GM21576 (cell line): ENCODE measurements at regions not wholly inside any gene's neighbourhood (a gene's known extent, or its start where the extent isn't known, plus 50 kb on each side); places are given as distances from the start of the nearest gene placed in this dataset.

ENCODE experiments used
- ATAC-seq: cut with Tn5 transposase; IDR thresholded peaks from one replicate; pipeline ENCODE4 v1.9.1; 2021; ENCODE audit warnings: mild to moderate bottlenecking, moderate library complexity; ENCODE audit not compliant: unreplicated experiment

DNA sequence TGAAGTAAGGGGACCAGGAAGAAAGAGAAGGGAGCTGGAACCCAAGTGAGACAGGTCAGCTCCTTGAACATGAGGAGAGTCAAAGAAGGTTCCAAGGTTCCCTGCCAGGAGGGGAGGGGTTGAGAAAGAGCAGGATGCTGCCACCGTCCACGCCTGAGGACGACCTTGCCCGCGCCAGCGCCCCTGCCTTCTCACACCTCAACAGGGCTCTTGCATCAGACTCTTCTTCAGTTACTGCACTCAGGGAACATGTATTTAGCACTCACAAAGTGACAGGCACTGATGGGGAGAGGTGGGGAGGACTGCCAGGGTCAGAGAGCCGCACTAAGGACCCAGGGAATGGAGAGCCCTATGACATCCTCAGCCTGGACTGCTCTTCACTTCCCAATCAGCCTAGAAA, 102.1 kb upstream of the NUDT4 start:
- ATAC-seq, result no peak

DNA sequence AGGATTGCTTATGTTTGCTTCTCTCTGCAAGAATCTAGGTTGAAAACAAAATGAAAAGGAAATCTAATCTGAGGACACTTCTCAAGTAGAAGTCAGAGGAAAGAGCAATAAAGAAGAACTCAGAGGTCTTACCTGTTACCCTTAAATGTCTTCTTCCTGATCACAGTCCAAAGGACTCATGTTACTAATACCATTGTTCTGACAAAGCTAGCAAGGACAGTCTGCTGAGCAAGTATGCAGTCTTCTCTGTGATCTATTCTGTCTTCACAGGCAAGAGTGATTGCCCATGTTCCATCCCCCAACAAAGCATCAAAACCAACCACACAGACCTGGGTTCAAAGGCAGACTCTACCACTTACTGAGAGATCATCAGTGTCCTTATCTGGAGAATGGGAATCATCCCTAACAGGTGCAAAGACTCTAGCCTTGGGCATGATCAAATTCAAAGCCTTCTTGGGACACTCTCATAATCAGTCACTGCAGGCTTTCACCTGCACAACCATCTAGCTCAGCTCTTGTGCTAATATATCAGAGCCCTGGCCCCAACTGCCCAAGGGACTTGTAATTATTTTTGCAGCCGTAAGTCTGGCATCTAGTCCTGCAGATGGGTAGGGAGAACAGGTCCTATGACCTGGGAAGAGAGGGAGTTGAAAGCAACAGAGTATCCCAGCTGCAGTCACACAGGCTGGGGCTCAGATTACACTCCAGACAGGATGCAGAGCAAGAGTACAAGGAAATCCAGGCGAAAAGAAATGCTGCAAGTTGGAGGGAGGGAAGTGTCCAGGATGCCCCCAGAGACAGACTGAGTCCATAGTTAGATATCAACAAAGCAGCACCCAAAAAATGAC, 97.9 kb upstream of the NUDT4 start:
- ATAC-seq, result no peak

DNA sequence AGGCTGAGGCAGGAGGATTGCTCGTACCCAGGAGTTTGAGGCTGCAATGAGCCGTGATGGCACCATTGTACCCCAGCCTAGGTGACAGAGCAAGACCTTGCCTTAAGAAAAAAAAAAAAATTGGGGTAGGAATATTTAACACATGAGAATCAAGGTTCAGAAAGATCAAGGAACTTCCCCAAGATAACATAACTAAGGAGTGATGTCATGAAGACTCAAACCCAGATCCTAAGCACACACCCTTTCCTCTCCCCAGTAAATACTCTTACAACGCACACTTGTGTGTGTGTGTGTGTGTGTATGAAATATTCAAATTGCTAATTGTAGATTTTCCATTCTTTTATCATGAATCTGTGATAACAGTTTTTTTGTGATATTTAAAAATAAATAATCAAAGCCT, 90.6 kb upstream of the NUDT4 start:
- no peak for ATAC-seq

DNA sequence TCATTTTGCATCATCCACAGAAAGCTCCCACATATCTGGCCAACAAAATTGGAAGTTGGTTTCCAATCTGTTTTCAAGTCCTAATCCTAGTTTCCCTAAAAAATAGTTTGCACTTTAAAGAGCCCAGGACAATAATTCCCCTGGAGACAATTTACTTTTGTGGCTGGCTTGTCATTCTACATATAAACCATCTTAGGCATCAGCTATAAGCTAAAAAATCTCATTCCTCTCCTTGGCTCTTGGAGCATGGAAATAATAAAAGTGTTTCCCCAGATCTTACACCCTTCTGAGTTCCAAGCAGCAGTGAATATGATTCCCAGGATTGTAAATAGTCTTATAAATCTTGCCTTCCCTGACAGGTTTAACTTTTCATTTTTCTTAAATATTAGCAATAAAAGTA, 89.1 kb upstream of the NUDT4 start:
- no peak for ATAC-seq

DNA sequence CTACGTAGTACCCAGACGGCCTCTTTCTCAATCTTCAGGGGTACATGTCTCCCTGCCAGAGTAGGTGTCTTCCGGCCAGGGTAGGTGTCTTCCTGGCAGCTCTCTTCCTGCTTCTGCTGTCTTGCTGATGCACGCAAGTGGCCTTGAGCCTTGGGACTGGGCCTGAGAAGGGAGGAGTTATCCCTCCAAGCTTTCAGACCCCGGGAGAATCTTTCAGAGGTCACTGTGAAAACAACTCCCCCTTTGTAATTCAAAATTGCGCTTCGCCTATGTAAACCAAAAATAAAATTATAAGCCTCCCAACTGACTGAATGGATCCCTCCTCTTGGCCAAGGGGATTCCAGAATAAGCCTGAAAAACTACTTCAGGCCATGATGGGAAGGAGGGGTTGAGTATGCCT, 87.3 kb upstream of the NUDT4 start:
- ATAC-seq, result no peak

DNA sequence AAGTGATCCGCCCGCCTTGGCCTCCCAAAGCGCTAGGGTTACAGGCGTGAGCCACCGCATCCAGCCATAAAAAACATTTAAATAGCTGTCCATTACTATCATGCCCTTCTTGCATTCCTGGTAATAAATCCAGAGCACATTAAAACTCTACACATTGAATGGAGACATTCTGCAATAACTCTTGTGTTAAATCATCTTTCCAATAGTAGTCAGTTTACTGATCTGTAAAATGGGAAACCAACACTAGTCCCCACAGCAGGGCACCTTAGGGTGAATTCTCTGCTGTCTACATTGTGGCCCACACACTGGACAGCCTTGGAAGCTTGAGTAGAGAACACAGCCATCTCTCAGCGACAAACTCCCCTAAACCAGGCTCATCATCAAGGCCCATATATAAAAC, 85.5 kb upstream of the NUDT4 start:
- no peak for ATAC-seq

DNA sequence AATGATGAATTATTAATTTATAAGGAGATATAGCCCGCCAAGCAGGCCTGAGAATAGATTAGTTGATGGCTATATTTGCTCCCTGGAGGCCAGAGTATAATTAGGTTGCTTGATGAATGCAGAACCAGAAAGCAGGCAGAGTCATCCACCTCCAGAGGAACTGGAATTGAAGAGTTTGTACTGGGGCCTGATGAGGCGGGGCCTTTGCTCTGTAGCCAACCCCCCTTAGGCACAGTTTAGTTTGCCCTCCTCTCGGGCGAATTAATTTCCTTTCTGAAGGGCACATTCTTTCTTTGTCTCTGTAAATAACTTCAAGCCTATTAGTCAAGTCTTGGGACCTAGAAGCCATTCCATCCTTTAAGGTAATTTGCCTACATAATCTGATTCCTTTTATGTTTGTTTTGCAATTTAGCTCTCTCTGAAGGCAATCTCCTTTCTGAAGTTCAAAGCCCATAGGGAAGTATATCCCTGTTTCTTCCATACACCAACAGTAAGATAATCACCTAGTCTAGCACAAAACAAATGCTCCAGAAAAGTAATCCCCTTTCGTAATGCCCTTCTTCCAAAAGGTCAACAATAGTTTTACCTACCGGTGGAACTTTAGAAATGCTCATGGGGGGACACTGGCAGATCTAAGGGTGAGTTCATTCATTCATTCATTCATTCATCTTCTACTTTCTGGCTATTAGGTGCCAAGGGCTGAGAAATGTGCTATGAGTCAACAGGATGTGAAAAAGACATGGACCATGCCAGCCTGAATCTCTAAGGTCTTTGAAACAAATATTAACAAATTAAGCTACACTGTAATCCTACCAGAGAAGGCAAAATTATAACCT, 84.8 kb upstream of the NUDT4 start:
- ATAC-seq, result no peak

DNA sequence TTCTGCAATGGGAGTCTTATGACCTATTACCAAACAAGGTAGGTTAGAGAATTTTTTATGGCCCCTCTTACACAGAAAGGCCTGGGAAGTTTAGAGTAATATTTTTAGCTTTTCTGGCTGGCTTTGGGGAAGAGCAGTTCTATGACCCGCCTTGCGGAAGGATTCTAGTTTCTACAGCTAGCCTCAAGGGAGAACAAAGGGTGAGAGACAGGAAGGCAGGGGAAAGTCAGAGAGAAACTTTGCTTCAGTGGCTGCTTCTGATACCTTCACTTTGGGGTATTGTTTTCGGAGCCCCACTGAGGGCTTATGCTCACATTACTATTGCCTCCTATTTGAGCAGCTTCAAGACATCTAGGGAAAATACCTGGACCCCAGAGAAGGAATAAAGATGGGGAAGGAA, 80.7 kb upstream of the NUDT4 start:
- peak; percentile 91 for ATAC-seq

DNA sequence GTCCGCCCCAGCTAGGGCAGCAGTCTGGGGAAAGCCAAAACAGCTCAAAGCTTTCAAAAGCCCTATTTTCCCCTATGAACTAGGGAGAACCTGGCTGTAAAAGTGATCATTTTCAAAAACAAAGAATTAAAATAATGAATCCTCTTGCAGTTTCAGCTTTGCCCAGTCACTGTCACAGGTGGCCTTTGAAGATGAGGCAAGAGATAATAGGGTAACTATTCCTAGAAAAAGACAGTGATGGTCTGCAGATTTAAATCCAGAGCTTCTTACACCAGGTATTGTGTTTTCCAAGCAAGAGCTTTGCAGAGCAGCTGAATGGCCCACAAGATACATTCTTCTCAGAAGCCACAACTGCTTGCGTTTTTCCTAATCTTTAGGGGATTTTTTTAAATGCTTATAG, 80.2 kb upstream of the NUDT4 start:
- ATAC-seq, result peak; percentile 11

DNA sequence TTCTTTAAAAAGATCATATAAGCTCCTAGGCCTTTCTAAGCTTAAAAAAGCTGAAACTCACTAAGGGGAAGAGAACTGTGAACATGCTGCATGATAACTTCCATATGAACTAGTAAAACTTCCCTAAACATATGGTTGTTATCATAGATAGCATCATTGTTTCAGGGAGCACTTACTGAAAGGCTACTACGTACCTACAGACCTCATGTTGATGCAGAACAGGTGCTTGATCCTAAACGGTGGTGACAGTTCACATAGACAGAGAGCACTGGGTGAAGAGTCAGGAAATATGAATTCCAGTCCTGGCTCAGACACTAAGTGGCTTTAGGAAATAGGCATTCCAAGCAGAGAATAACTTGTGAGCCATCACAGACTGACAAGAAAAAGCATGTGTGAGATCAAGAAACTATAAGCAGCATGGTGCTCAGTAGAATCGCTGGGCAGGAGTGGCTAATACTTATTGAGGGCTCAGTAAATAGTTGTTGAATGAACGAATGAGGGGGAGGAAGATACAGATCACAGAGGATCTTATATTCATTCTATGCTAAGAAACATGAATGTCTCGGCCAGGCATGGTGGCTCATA, 78.4 kb upstream of the NUDT4 start:
- no peak for ATAC-seq

DNA sequence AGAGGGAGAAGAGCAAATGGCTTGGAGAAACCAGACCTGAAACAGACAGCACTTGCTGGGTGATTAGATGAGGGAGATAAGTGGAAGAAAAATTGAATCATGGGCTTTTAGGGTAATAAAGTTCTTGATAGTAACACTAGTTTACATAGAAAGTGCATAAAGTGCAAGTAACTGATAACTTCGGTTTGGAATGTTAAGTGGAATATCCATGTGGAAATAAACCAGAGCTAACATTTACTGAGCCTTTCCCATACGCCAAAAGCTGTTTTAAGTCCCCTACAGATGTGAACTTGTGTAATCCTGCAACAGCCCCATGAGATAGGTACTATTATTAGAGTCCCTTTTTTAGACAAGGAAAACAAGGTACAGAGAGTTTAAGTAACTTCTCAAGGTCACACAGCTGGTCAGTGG, 77.1 kb upstream of the NUDT4 start:
- no peak for ATAC-seq

DNA sequence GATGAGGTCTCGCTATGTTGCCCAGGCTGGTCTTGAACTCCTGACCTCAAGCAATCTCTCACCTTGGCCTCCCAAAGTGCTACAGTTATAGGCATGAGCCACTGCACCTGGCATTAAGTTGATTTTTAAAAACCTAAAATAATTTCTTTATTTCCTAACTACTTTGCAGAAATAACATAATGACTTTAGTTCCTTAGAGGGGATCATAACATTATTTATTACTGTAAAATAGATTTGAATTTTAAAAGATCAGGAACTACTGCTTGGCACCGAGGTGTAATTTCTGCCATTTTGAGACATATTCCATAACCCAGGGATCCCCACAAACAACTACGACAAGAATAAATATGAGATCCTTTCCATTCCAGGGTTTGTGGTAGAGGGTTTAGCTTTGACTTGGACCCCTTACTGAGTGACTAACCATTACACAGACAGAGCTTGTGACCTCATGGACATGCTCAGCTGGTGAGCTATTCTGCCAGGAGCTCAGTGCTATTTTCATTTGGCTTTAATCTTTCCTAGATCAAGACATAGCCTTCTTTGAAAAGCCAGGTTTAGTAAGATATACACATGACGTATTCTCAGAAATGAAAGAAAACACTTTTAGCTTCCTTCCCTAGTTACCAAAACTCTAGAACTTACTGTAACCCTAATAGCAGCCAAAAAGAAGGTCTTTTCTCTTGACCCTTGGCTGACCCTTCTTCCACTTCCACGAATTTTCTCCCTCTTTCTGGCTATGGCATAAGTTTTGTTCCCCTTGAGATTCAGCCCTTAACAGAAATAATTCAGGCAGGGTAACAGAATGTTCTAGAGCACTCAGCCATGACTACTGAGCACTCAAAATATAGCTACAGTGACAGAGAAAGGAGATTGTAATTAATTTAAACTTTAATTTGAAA, 75.1 kb upstream of the NUDT4 start:
- ATAC-seq, result no peak

DNA sequence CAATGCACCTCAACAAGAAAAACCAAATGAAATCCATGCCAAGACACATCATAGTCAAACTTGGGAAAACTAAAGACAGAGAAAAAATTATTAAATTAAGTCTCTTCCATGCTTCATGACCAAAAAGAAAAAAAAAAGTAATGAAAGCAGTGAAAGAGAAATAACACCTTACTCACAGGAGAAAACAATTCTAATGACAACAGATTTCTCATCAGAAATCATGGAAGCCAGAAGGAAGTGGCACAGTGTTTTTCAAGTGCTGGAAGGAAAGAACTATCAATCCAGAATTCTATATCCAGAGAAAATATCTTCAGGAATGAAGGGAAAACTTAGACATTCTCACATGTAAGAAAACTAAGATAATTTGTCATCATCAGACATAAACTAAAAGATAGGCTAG, 71.1 kb upstream of the NUDT4 start:
- no peak for ATAC-seq

DNA sequence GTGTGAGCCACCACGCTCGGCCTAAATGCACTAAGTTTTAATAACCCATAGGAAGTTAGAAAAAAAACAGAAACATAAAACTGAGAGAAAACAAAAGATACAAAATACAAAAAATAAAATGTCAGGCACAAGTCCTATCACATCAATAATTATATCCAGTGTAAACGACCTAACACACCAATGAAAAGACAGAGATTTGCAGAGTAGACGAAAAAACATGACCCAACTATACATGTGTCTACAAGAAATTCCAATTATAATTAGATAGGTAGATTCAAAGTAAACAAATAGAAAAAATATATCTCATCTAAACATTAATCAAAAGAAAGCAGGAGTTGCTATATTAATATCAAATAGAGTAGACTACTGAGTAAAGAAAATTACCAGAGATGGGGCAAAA, 69.4 kb upstream of the NUDT4 start:
- no peak for ATAC-seq

DNA sequence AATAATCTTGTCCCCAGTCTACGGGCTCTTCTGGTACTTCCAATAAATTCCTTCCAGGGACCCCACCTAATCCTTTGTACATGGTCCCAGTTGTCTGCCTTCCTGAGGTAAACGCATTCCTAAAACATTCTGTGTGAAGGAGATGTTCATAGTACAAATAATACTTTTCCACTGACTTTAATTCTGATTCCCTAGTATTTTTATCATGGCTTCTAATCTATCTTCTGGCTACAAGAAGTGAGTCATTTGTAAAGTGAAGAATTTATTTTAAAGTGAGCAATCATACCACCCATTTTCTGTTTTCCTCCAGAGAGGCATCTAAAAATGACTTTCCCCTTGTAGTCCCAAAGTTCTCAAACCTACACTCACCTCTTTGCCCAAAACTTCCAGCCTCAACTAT, 65.9 kb upstream of the NUDT4 start:
- no peak for ATAC-seq

DNA sequence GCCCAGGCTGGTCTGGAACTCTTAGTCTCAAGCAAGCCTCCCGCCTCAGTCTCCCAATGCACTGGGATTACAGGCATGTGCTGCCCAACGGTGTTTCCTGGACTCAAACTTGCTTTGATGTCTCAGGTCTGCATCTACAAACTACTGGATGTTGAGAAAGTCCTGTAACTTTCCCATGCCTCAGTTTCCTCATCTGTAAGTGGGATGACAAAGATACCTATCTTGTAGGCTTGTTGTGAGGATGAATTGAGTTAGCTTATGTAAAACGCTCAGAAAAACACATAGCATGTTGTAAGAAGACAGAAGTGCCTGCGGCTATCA, 63.6 kb upstream of the NUDT4 start:
- no peak for ATAC-seq

DNA sequence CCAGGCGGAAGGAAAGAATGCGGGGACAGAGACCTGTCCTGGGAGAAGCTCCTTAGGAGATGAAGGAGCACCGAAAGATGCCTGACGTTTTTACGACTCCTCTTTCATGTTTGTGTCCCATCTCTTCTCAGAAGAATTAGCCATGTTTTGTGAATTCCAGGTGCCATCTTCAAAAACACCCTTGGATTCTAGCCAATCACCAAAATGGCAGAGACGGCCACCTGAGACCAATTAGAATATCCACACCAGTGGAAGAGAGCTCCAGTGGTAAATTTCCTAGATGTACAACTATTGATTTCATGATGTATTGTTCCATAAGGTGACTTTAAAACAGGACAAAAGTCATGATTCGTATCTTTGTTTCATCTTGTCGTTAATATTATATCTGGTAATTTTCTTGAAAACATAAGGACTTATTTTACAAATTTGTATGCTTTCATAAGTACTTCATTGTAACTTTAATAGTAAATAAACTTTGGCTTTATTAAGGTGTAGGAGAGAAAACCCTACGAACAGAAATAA, 62.3 kb upstream of the NUDT4 start:
- ATAC-seq, result no peak

DNA sequence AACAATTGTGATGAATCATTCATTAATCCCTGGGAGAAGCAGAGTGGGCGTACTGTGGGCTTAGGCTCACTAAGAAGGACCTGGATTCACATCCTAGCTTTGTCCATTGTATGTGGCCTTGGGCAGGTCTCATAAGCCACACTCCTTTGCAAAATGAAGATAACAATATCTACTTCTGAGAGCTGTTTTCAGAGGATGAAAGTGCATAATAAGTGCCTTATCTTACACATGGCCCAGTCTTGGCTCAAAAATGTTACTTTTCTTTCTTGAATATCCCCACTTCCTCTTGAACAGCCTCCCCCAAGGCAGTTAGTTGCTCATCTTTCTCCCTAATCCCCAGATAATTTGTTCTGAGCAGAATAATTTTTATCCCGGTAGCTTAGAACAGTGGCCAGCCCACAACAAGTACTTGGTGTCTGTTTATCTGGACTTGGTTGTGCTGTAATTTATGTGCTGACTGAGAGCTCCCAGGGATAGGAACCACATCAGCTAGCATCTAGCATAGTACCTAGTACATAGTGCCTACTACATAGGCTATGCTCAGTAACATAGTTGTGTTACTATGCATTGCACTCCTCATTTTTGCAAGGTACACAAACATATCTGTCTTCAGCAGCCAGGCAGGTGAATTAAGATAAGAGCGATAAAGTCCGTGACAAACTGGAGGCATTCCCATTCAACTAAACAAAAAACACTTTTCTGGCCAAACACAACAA, 61.7 kb upstream of the NUDT4 start:
- ATAC-seq, result no peak

DNA sequence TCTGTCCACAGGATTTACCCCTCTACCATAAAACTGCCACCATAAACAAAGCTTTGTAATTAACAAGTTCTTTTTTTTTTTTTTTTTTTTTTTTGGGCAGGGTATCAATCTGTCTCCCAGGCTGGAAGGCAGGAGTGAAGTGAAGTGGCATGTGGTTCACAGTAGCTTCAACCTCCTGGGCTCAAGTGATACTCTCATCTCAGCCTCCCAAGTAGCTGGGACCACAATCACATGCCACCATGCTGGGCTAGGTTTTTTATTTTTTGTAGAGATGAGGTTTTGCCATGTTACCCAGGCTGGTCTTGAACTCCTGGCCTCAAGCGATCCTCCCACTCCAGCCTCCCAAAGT, 61.1 kb upstream of the NUDT4 start:
- ATAC-seq, result no peak

DNA sequence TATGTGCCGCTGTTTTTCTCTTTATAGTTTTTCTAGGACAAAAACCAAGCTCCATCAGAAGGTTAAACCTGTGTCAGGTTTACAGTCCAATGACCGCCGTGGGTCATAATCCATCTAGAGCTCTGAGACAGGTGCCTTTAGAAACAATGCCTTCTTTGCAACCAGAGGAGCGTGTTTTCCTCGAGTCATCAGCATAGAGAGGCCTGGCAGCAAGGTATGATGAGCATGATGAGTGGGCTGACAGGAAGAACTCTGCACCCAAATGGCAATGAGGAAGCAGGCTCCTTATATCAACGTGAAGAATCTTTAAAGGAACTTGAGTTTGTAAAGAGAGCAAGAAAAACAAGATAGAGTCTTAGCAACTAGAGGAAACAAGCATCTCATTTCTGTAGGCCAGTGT, 60.5 kb upstream of the NUDT4 start:
- no peak for ATAC-seq
